Prostate gland (tissue), 2 donors: ENCODE measurements at regions not wholly inside any gene's neighbourhood (a gene's known extent, or its start where the extent isn't known, plus 50 kb on each side); places are given as distances from the start of the nearest gene placed in this dataset.

Source experiments
- CTCF ChIP-seq, 4 experiments: fragments of 200-600 bp in 2 of 4; fragments of 450-650 bp in 2 of 4; sonication (generic) in 2 of 4; IDR thresholded peaks; 1 replicate in 3 of 4; 2 replicates in 1 of 4; pipeline ENCODE4 v1.5.1; 2016 to 2019; ENCODE audit warnings: antibody characterized with exemption in 4 of 4, mild to moderate bottlenecking in 2 of 4, moderate library complexity in 2 of 4
- POLR2AphosphoS5 ChIP-seq: sonication (generic); formaldehyde crosslinking; IDR thresholded peaks from one replicate; pipeline ENCODE4 v1.6.1; 2017; ENCODE audit warnings: antibody characterized with exemption

GRCh38 chr13:107157271-107157670 is 589.3 kb upstream of the ARGLU1 start:
- TF ChIP-seq CTCF (IDR thresholded peaks at IDR 0.05) = no peak
- TF ChIP-seq POLR2AphosphoS5 = no peak
